ENCODE measurements at regions not wholly inside any gene's neighbourhood (a gene's known extent, or its start where the extent isn't known, plus 50 kb on each side); places are given as distances from the start of the nearest gene placed in this dataset.
"Not testable (repeated sequence)": the region's sequence is repeated elsewhere in the genome, so short reads cannot be mapped to it uniquely, and the experiment has no call there.

DNA sequence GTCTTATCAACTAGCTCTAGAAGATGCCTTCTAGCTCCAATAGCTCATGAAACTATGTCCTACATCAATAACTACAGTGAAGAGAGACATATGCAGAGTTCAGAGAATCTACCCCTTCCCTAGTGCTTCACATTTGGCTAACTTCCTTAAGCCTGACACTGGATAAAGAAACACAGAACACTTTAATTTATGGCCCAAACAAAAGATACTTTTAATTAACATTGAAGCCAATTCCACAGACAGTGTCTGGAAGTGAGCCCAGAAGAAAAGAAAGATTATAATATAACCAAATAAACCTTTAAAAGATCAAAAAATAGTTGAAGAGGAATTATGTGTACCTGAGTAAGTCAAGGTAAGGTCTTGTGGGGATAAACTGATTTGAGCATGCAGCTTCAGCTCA, 255.2 kb downstream of the C11orf87 start:
- Mint-ChIP-seq H3K4me3 (no peak overlapping the region), H3K4me1 (ENCODE audit: low read depth) (no peaks in the 10 kb centered on the region), H3K27me3 (ENCODE audit: low read depth) (peaks cover 1% of the 10 kb centered on the region), H3K36me3 (ENCODE audit: insufficient read depth) (no peaks in the 10 kb centered on the region), H3K9me3 (no peaks in the 10 kb centered on the region)
- ATAC-seq (no peak), DNase-seq (no peak)

DNA sequence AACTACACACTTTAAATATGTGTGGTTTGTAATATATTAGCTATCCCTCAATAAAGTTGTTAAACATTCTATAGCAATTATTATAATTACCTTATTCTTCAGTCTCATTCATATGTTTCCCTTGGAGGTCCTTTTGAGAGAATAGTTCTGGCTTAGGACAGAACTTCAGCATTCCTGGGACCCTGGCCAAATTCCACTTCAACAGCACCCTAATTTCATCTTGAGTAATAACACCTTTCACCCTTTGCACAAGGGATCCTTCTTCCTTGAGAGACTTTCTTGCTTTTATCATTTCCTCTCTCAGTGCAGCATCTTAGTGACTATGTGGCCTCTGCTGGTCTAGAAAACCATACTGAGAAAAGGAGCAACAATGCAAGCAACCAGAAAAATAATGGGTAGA, 255.9 kb downstream of the C11orf87 start:
- Mint-ChIP-seq H3K4me3 (no peak overlapping the region), H3K36me3 (ENCODE audit: insufficient read depth) (no peaks in the 10 kb centered on the region), H3K27me3 (ENCODE audit: low read depth) (peaks cover 1% of the 10 kb centered on the region), H3K4me1 (ENCODE audit: low read depth) (no peaks in the 10 kb centered on the region), H3K9me3 (no peaks in the 10 kb centered on the region)
- DNase-seq = no peak
- no peak for ATAC-seq

DNA sequence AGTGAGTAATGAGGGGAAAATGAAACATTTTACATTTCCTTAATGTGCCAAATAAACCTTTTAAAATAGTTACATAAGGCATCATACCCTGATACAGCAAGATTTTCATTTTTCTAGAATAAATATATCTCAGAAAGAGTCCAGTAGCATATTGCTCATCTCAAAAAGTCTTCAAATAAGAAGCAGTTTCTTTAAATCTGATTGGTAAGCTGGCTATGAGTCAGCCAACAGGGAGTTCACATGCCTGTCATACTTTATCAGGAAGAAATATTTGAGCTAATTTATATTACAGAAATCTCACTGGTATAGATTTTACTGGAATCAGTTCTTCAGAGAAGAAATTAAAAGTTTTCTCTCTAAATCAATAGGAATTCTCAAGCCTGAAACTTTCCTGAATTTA, 258.1 kb downstream of the C11orf87 start:
- peaks cover 1% of the 10 kb centered on the region for H3K27me3 Mint-ChIP-seq (ENCODE audit: low read depth)
- no peaks in the 10 kb centered on the region for H3K4me1 Mint-ChIP-seq (ENCODE audit: low read depth)
- H3K9me3 Mint-ChIP-seq = no peaks in the 10 kb centered on the region
- DNase-seq = no peak
- H3K36me3 Mint-ChIP-seq (ENCODE audit: insufficient read depth) = no peaks in the 10 kb centered on the region
- ATAC-seq = no peak
- no peak overlapping the region for H3K4me3 Mint-ChIP-seq

DNA sequence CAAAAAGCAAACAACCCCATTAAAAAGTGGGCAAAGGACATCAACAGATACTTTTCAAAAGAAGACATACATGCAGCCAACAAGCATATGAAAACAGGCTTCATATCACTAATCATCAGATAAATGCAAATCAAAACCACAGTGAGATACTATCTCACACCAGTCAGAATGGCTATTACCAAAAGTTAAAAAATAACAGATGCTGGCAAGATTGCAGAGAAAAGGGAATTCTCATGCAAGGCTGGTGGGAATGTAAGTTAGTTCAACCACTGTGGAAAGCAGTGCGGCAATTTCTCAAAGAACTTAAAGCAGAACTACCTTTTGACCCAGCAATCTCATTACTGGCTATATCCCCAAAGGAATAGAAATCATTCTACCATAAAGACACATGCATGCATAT, 260.8 kb downstream of the C11orf87 start:
- not testable (repeated sequence) for H3K36me3 Mint-ChIP-seq (ENCODE audit: insufficient read depth); DNase-seq; H3K4me3 Mint-ChIP-seq; H3K27me3 Mint-ChIP-seq (ENCODE audit: low read depth); H3K4me1 Mint-ChIP-seq (ENCODE audit: low read depth); ATAC-seq; H3K9me3 Mint-ChIP-seq

DNA sequence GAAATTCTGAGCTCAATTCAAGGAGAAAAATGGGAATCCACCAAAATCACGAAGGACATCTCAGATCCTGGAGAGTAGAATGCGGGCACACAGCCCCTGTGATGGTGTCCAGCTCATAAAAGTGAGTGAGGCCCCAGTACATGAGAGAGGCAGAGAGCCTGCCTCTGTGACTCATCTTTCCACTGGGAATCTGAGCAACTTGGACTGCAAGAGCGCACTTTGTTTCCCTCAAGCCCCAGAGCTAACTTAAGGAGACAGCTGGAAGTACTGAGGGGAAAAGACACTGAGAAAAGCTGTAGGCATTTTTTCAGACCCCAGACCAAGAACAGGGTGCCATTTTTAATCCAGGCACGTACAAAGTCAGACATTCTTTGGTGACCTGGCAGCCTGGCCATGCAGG, 273.7 kb downstream of the C11orf87 start:
- no peaks in the 10 kb centered on the region for H3K27me3 Mint-ChIP-seq (ENCODE audit: low read depth)
- ATAC-seq (no peak), DNase-seq (no peak)
- H3K4me3 Mint-ChIP-seq = no peak overlapping the region
- no peaks in the 10 kb centered on the region for H3K4me1 Mint-ChIP-seq (ENCODE audit: low read depth)
- H3K36me3 Mint-ChIP-seq (ENCODE audit: insufficient read depth) = no peaks in the 10 kb centered on the region
- H3K9me3 Mint-ChIP-seq = peaks cover 36% of the 10 kb centered on the region

DNA sequence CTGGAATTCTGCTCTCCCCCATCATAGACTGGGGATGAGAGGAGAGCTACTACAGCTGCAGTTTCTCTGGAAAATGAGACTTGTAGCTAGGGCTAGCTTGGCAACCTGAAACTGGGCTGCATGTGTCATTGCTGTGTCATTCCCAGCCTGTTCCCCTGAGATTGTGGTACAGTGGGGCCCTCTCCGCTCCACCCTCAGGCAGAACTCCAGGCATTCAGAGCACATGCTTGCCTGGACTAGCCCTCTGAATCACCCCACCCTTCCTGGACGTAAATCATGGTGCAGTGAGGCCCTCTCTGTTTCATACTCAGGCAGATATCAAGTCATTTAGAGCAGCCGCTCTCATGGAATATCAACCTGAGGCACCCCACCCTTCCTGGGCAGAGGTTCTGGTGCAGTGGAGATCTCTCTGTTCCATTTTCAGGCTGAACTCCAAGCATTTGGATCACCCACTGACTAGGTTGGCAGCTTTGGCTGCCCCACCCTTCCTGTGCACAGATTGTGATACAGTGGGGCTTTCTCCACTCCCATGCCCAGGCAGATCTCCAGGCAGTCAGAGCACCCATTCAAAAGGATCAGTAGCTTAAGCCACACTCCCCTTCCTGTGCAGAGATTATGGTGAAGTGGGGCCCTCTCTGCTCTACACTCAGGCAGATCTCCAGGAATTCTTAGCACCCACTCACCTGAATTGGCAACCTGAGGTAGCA, 274.4 kb downstream of the C11orf87 start:
- Mint-ChIP-seq H3K36me3 (ENCODE audit: insufficient read depth) (no peaks in the 10 kb centered on the region), H3K4me1 (ENCODE audit: low read depth) (no peaks in the 10 kb centered on the region), H3K9me3 (peaks cover 38% of the 10 kb centered on the region), H3K4me3 (no peak overlapping the region), H3K27me3 (ENCODE audit: low read depth) (no peaks in the 10 kb centered on the region)
- ATAC-seq (no peak), DNase-seq (no peak)

DNA sequence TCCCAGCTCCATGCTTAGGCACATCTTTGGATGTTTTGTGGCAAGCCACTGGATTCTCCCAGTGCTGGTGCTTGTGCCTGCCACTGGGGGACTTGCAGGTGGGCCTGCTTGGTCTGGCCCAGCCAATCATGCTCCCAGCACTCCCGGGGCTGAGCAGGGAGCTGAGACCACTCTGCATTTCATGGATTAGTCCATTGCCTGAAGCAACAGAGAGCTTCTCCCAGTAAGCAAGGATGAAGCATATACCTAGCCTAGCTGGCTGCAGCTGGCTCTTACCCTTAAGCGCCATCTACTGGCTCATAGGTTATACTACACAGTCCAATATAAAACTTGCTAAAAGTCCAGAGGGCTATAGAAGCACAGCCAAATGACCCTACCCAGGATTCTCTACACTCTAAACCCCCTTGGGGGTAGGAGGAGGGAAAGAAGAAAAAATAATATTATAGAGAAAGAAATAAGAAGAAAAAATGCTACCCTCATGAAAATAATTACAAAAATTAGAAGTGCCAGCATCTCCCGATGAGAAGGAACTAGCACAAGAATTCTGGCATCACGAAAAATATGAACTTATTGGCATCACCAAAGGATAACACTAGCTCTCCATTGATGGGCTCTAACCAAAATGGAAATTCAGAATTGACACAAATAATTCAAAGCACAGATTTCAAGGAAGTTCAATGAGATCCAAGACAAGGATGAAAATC, 275.3 kb downstream of the C11orf87 start:
- H3K4me3 Mint-ChIP-seq = no peak overlapping the region
- no peaks in the 10 kb centered on the region for H3K27me3 Mint-ChIP-seq (ENCODE audit: low read depth)
- H3K36me3 Mint-ChIP-seq (ENCODE audit: insufficient read depth) = no peaks in the 10 kb centered on the region
- ATAC-seq (no peak), DNase-seq (no peak)
- no peaks in the 10 kb centered on the region for H3K4me1 Mint-ChIP-seq (ENCODE audit: low read depth)
- peaks cover 38% of the 10 kb centered on the region for H3K9me3 Mint-ChIP-seq

DNA sequence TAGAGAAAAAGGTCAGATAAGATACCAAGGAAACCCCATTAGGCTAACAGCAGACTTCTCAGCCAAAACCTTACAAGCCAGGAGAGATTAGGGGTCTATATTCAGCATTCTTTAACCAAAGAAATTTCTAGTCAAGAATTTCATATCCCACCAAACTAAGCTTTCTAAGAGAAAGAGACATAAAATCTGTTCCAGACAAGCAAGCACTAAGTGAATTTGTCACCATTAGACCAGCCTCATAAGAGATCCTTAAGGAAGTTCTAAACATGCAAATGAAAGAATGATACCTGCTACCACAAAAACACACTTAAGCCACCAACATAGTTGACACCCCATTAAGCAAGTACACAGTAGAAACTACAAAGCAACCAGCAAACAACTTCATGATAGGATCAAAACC, 276.2 kb downstream of the C11orf87 start:
- peaks cover 38% of the 10 kb centered on the region for H3K9me3 Mint-ChIP-seq
- DNase-seq (no peak), ATAC-seq (no peak)
- no peak overlapping the region for H3K4me3 Mint-ChIP-seq
- H3K4me1 Mint-ChIP-seq (ENCODE audit: low read depth) = no peaks in the 10 kb centered on the region
- H3K36me3 Mint-ChIP-seq (ENCODE audit: insufficient read depth) = no peaks in the 10 kb centered on the region
- no peaks in the 10 kb centered on the region for H3K27me3 Mint-ChIP-seq (ENCODE audit: low read depth)

DNA sequence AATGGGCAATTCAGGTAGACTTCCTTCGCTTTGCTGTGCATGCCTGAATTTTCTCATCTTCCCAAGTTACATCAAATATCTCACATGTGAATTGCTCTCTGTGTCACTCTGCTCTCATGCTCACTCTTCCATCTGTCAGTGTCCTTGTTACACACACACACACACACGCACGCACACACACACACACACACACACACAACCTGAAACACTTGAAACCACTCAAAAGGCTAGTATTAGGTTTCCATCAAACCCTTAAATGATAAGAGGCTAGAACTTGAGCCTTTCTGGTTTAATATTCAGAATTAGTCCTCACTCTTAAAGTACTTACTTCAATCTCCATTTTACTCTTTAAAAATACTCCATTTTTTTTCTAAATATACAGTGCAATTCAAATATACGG, 282.4 kb downstream of the C11orf87 start:
- no peaks in the 10 kb centered on the region for H3K36me3 Mint-ChIP-seq (ENCODE audit: insufficient read depth)
- no peak for ATAC-seq
- H3K27me3 Mint-ChIP-seq (ENCODE audit: low read depth) = no peaks in the 10 kb centered on the region
- no peaks in the 10 kb centered on the region for H3K4me1 Mint-ChIP-seq (ENCODE audit: low read depth)
- H3K4me3 Mint-ChIP-seq = no peak overlapping the region
- DNase-seq = no peak
- peaks cover 11% of the 10 kb centered on the region for H3K9me3 Mint-ChIP-seq

DNA sequence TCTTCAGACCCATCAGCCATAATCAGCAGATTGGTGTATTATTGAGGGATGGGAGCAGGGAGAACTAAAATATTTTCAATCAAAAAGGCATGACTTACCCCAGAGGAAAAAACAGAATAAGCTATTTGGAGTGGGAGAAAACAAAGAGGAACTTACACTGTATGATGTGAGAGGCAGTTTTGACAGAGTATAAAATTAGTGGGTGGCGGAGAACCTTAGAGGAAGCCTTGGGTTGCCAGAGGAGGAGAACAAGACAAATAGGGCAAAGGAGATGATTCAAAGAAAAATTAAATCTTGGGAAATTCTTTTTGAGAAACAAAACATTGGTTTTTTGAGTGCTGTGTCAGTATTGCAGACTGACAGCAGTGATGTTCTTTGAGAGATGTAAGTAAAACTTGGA, 285.0 kb downstream of the C11orf87 start:
- no peak overlapping the region for H3K4me3 Mint-ChIP-seq
- H3K9me3 Mint-ChIP-seq = no peaks in the 10 kb centered on the region
- no peaks in the 10 kb centered on the region for H3K27me3 Mint-ChIP-seq (ENCODE audit: low read depth)
- no peaks in the 10 kb centered on the region for H3K4me1 Mint-ChIP-seq (ENCODE audit: low read depth)
- no peaks in the 10 kb centered on the region for H3K36me3 Mint-ChIP-seq (ENCODE audit: insufficient read depth)
- no peak for ATAC-seq
- DNase-seq = no peak

DNA sequence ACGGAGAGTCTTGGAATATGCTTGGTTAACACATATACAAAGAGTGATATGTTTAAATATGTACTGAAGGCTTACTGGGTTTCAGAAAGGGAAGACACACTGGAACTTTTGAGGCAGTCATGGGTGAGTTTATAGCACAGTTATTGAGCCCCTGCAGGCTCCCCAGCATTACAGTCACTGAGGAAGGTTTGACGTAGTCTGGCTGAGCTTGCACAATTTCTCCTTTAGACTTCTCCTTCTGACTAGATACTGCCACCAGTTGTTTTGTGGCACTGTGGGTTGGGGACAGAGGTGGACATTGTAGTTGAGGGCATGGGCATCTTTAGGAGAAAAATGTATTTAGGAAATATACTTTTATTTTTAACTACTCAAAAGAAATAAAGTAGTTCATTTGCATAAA, 285.4 kb downstream of the C11orf87 start:
- Mint-ChIP-seq H3K4me3 (no peak overlapping the region), H3K36me3 (ENCODE audit: insufficient read depth) (no peaks in the 10 kb centered on the region), H3K4me1 (ENCODE audit: low read depth) (no peaks in the 10 kb centered on the region), H3K9me3 (no peaks in the 10 kb centered on the region), H3K27me3 (ENCODE audit: low read depth) (no peaks in the 10 kb centered on the region)
- no peak for DNase-seq
- ATAC-seq = no peak

DNA sequence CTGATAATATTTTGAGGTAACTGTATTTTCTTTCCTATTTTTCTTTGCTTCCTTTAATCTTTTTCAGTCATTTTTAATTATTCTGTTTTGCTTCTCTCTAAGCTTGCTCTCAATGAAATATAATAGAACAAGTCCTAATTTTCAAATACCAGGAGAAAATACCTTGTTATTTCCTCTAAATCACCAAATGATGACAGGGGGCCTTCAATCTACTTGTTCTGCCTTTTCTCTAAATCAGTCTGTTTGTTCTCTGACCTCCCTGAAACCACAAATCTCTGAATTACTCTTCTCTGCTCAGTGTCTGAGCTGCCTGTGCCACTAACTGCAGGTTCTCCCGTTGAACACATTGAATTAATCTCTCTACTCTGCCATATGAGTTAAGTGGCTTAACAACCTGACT, 286.2 kb downstream of the C11orf87 start:
- no peak overlapping the region for H3K4me3 Mint-ChIP-seq
- ATAC-seq (no peak), DNase-seq (no peak)
- H3K27me3 Mint-ChIP-seq (ENCODE audit: low read depth) = no peaks in the 10 kb centered on the region
- H3K9me3 Mint-ChIP-seq = no peaks in the 10 kb centered on the region
- no peaks in the 10 kb centered on the region for H3K4me1 Mint-ChIP-seq (ENCODE audit: low read depth)
- no peaks in the 10 kb centered on the region for H3K36me3 Mint-ChIP-seq (ENCODE audit: insufficient read depth)

DNA sequence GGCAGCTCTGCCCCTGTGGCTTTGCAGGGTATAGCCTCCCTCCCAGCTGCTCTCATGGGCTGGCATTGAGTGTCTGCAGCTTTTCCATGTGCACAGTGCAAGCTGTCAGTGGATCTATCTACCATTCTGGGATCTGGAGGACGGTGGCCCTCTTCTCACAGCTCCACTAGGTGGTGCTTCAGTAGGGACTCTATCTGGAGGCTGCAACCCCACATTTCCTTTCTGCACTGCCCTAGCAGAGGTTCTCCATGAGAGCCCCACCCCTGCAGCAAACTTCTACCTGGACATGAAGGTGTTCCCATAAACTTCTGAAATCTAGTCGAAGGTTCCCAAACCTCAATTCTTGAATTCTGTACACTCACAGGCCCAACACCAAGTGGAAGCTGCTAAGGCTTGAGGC, 292.5 kb downstream of the C11orf87 start:
- not testable (repeated sequence) for ATAC-seq; H3K36me3 Mint-ChIP-seq (ENCODE audit: insufficient read depth); H3K27me3 Mint-ChIP-seq (ENCODE audit: low read depth); DNase-seq; H3K4me1 Mint-ChIP-seq (ENCODE audit: low read depth); H3K4me3 Mint-ChIP-seq
- peaks cover 11% of the 10 kb centered on the region for H3K9me3 Mint-ChIP-seq

DNA sequence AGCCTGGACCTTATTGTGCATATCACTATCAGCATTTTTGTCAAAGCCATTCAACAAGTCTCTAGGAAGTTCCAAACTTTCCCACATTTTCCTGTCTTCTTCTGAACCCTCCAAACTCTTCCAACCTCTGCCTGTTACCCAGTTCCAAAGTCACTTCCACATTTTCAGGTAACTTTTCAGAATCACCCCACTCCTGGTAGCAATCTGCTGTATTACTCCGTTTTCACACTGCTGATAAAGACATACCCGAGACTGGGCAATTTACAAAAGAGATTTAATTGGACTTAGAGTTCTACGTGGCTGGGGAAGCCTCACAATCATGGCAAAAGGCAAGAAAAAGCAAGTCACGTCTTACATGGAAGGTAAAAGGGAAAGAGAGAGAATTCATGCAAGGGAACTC, 293.4 kb downstream of the C11orf87 start:
- not testable (repeated sequence) for H3K4me3 Mint-ChIP-seq; DNase-seq; H3K4me1 Mint-ChIP-seq (ENCODE audit: low read depth); H3K36me3 Mint-ChIP-seq (ENCODE audit: insufficient read depth); ATAC-seq; H3K27me3 Mint-ChIP-seq (ENCODE audit: low read depth)
- peaks cover 11% of the 10 kb centered on the region for H3K9me3 Mint-ChIP-seq

DNA sequence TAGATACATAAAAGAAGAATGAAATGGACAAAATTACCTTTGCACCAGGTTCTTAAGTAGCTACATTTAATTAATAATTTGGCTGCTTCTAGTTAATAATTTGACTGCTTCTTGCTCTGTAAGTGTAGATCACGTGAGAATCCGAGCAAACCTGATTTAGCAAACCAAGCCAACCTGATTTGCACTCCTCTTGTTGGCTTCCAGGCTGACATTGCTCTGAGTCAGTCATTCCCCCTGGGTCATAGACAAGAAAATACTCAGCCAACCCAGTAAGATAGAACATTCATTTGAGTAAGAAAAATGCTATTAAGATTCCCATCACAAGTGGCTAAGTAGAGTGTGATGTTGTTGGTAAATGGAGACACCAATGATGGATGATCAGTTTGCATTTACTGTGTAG, 304.1 kb downstream of the C11orf87 start:
- H3K4me3 Mint-ChIP-seq = no peak overlapping the region
- no peaks in the 10 kb centered on the region for H3K27me3 Mint-ChIP-seq (ENCODE audit: low read depth)
- no peaks in the 10 kb centered on the region for H3K36me3 Mint-ChIP-seq (ENCODE audit: insufficient read depth)
- no peaks in the 10 kb centered on the region for H3K4me1 Mint-ChIP-seq (ENCODE audit: low read depth)
- H3K9me3 Mint-ChIP-seq = peaks cover 6% of the 10 kb centered on the region
- DNase-seq (no peak), ATAC-seq (no peak)
